AG08396 (cell line): ENCODE measurements at regions not wholly inside any gene's neighbourhood (a gene's known extent, or its start where the extent isn't known, plus 50 kb on each side); places are given as distances from the start of the nearest gene placed in this dataset.
"Not testable (repeated sequence)": the region's sequence is repeated elsewhere in the genome, so short reads cannot be mapped to it uniquely, and the experiment has no call there.

Experiments used
- DNase-seq: peaks from one replicate; pipeline ENCODE4 v3.0.0; 2012; ENCODE audit warnings: low spot score, mixed read lengths

DNA sequence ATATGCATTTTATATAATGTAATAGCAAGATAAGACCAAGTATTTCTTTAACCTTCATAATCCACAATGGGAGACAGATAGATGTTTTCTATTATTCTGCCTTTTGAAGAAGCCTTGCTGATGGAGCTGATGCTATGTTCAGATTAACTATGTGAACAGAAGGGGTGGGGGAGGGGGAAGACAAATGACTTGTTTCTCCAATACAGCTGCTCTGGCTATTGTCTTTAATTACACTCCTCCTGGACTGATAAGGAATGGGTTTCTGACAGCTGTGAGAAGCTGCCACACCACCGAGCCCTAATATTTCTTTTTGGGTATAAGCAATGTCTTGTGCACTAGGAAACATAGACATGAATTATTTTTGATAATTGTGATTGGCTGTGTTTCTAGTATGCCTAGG is 62.0 kb downstream of the CAVIN4 start:
- no peak for DNase-seq

DNA sequence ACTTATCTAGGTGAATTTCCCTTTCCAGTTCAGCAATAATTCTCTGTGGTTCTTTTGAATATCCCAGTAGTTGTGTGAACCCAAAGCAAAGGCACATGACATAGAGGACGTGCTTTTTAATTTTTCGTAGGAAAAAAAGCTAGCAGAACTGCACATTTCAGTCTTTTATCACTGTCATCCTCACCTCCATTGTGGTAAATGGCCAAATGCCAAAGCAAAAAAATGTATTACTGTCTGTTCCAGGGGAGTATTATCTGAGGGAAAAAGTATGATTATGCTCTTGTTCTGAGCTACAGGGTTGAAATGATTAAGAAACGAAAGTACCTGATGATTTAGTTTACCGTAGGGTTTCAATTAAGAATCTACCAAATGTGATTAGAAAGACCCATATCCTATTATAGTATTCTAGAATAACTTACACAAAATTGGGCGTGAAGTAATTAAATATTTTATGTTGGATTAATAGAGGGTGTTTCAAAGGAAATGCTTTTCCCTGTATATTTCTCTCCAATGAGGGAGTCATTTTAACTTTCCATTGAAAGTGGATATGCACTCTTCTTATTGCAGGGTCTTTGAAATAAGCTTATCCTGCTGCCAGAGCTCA is 62.7 kb downstream of the CAVIN4 start:
- DNase-seq, result no peak

DNA sequence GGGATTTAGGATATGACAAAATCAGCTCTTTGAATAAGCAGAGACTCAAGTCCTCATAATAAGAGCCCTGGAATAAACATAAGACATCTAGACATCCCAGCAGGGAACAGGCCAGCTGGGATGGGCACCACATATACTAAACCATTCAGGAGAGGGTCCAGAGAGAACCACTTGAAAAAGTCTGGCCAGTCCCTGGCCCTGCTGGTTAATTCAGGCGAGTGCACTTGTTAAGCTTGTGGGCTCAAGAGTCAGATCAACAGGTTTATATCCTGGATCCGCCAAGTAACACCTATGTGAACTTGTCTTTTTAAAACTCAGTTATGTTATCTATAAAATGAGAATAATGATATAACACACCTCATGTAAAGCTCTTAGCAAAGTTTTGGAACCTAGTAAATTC is 63.3 kb downstream of the CAVIN4 start:
- DNase-seq, result no peak

DNA sequence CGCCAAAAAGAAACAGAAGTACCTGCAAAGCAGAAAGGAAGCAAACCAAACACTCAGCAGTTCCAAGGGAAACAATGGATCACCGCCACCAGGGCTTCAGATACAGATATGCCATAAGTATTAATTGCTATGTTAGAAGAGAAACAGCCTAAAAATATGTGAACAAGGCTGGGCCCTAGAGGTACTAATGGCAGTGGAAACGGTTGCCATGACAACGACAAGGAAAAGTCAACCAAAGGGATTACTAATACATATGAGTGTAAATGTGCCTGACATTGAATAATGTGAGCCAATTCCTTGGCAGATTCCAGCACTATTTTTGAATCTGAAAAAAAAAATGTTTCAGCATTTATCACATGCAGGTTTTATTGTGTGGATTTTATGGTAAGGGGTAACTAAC is 75.0 kb downstream of the CAVIN4 start:
- DNase-seq, result no peak

DNA sequence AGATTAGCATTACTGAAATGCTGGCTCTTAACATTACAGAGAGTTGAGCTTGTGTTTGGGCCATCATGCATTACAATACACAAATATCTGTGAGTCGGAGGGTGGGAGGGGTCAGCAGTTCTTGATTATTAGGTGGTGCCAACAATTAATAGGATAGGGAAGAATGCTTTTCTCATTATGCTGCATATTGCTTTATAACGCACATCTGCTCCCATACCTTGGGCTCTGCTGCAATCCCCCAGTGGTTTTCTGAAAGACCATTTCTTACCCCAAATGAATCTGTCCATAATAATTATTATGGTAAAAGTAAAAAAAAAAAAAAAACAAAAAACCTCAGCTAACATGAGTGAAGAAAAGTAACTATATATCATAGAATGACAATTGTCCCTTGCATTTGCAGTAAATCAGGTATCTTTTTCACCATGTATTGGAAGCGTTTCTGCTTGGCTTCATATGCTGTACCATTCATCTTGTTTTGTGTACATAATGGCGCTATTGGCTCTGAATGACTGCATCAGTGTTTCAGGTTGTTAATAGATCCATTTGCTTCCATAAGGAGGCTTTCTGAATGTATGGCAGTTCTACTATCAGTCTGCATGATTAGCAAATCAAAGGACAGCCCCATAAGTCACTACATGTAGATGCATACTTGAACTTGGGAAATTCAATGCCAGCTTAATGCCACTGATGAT is 75.9 kb downstream of the CAVIN4 start:
- DNase-seq, result no peak

- DNase-seq, result not testable (repeated sequence)
These were observed 79.0 kb downstream of the CAVIN4 start for GRCh38 chr9:100656851-100657250.

- no peak for DNase-seq
These were observed 83.8 kb downstream of the CAVIN4 start for GRCh38 chr9:100661668-100662067.

DNA sequence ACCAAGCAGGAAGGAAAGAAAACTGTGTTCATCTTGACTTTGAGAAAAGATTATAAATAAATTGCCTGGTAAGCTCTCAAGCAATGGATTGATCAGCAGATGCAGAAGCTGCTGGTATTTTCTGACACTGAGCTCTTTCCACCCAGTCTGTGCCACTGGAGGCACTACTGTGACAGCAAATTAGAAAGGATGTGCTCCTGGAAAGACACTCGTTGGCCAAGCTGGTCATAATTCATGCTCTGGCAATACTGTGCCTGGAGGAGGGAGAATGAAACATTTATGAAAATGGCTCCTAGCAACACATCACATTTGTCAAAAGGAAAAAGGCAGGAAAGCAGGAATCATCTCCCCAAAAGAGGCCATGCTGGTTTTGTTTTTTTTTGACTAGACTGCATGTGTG is 84.2 kb downstream of the CAVIN4 start:
- DNase-seq, result no peak

DNA sequence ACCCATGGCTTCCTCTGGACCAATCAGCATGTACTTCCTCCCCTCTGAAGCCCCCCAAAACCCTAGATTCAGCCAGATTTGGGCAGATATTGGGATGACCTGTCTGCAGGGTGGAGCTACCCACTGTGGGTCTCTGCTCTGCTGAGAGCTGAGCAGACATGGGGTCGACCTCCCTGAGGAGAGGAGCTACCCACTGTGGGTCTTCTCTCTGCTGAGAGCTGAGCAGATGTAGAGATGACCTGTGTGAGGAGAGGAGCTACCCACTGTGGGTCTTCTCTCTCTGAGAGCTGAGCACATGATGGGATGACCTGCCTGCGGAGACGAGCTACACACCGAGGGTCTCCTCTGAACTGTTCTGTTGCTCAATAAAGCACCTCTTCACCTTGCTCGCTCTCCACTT is 89.6 kb downstream of the CAVIN4 start:
- no peak for DNase-seq

GRCh38 chr9:100668024-100668423 is 90.1 kb downstream of the CAVIN4 start:
- no peak for DNase-seq

GRCh38 chr9:100669968-100670367 is 92.1 kb downstream of the CAVIN4 start:
- no peak for DNase-seq

GRCh38 chr9:100670719-100671118 is 92.8 kb downstream of the CAVIN4 start:
- DNase-seq, result no peak

DNA sequence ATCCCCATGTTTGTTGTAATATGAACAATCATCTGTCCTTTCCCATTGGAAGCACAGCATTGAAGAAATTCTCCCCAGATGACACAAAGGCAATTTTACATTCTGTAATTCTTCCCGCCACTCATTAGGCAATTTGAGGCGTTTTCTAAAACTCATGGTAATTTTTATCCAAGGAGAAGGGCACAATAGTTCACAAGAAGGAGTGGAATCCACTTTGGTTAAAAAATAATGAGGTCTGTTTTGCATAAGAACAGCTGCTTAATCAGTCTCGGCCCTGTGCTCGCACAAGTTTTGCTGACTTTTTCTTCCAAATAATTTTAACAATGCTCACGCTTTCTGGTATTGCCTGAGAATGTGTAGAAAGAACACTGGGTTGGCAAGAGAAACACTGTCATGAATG is 94.0 kb downstream of the CAVIN4 start:
- DNase-seq, result no peak

GRCh38 chr9:100673249-100673648 is 95.4 kb downstream of the CAVIN4 start:
- no peak for DNase-seq

DNA sequence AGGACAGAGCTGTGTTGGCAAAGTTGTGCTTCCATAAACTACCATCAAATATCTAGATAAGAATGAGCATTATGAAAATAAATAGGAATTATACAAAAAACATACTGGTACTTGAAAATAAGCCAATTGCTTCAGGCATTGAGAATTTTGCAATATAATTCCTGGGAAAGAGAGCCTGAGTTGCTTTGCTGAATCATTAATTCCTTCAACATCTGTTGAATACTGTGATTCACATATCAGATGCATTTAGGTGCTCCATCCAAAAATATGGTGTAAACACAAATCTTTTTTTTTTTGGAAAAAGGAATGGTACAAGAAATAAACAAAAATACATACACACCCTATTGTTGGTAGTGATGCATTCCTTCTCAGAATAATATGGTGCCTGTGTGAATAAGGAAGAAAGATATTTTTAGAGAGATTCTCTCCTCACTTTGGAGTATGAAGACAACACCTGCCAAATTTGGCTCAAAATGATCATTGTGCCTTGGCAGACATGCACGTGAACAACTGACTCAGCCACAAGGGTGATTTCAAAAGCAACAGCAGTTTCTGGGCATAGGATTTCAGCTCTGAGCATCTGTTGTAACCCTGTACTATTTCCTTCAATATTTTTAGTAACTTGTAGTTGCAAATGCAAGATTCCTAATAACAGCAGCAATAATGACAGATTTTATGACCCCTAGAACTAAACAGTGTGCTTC is 96.7 kb downstream of the CAVIN4 start:
- DNase-seq, result no peak

DNA sequence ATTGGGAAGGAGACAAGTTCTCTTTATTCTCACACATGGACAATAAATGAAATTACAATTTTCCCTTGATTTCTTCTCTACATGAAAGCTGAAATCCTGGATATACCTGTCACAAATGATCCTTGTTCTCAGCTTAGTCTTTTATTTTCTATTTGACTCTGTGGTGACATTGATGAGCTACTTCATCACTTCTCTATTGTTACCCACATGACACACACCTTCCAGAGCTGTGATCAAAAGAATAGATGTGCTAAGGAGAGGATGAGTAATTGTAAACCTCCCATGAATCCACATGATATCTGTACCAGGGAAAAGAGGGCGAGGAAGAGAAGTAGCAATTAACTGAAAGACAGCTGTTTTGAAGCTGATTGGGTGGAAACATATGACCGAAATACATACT is 102.0 kb downstream of the CAVIN4 start:
- DNase-seq, result no peak

- DNase-seq, result no peak
These were observed 108.5 kb downstream of the CAVIN4 start for GRCh38 chr9:100686420-100686819.

GRCh38 chr9:100689635-100690034 is 111.8 kb downstream of the CAVIN4 start:
- DNase-seq, result no peak

GRCh38 chr9:100690438-100690837 is 112.6 kb downstream of the CAVIN4 start:
- no peak for DNase-seq

DNA sequence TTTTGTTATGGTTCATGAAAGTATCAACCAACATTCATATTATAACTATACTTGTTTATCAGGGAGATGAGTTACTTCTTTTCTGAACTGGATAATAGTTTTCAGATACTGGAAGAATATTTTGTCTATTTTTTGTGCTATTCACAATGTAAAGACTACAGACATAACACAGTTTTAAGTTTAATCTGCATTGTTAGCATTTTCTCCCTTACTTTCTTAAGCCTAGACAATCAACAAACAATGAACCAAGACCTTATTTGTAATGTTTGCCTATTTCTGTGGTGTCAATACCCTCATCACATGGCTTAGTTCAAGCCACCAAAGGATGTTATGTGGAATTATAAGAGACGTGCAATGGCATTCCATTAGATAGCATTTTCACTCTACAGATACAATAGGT is 119.5 kb downstream of the CAVIN4 start:
- no peak for DNase-seq

DNA sequence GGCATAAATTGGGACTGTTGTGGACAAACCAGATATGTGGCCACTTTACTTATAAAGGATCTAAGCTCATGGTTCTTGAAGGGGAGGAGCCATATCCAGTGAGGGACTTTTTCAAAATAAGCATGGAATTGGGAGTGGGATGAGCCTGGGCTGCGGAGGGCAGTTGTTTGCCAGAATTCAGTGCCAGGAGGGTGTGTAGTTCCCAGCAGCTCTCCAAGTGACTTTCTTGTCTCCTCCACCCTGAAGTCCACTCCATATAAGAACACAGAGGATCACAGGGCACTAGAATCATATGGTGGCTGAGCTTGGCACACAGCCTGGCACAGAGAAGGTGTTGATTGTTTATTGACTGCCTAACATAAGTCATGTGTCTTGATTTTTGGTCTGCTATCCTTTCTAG is 121.1 kb downstream of the CAVIN4 start:
- DNase-seq, result no peak

DNA sequence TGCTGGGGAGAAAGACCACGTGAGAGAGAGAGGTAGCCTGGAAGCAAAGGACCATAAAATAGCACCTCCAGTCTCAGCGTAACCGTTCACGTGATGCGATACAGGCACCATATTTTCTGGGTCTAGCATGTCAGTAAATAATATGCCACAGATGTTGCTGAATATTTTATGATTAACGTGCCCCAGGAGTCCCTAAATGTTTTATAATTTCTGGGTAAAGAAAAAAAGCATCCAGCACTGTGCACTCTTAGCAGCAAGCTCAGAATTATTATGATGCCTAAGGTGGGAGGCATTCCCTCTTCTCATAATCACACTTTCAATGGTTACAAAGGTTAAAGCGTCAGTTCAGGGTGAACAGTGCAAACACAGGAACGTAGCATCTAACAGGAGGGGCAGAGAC is 121.8 kb downstream of the CAVIN4 start:
- DNase-seq, result no peak

DNA sequence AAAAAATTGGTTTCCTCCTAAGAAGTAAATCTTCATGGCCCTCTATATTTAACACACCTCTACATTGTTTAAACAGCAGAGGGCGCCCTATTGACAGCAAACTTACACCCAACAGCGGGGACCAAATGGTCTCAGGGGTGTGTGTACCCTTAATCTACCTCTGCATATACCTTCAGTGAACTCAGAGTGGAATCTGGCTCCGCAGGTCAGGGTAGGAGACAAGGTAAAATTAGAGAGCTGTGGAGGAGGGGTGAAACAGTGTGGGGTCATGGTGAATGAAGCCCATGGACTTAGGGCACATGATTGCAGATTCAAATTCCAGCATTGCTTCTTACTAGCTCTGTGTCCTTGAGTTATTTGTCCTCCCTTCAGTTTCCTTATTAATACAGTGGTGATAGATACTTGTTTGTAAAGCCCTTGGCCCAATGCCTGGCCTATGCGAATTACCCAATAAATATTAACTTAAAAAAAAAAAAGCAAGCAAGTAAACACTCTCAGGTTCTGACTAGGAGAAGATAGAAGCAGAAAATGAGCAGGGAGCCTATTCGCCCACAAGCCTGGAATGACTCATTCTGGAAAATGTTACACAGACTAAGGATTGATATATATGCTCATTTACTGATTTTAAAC is 122.9 kb downstream of the CAVIN4 start:
- DNase-seq, result no peak
